ENCODE measurements at regions not wholly inside any gene's neighbourhood (a gene's known extent, or its start where the extent isn't known, plus 50 kb on each side); places are given as distances from the start of the nearest gene placed in this dataset.

- TF ChIP-seq CTCF (IDR thresholded peaks at IDR 0.05; ENCODE audit: low read depth, low read length, missing control alignments) = no peak
- no peak for DNase-seq (ENCODE audit: extremely low read depth, low read depth)
- no peak overlapping the region for H3K4me3 ChIP-seq (replicated peaks; ENCODE audit: low read depth, low read length)
These were observed 390.6 kb upstream of the ATP2B1 start for GRCh38 chr12:90099288-90099687.

- no peak for TF ChIP-seq CTCF (IDR thresholded peaks at IDR 0.05; ENCODE audit: low read depth, low read length, missing control alignments)
- no peak for DNase-seq (ENCODE audit: extremely low read depth, low read depth)
- no peak overlapping the region for H3K4me3 ChIP-seq (replicated peaks; ENCODE audit: low read depth, low read length)
These were observed 389.6 kb upstream of the ATP2B1 start for GRCh38 chr12:90098132-90098779.

GRCh38 chr12:90091809-90092208, 383.2 kb upstream of the ATP2B1 start:
- no peak for DNase-seq (ENCODE audit: extremely low read depth, low read depth)
- no peak for TF ChIP-seq CTCF (IDR thresholded peaks at IDR 0.05; ENCODE audit: low read depth, low read length, missing control alignments)
- H3K4me3 ChIP-seq (replicated peaks; ENCODE audit: low read depth, low read length) = no peak overlapping the region

GRCh38 chr12:90090929-90091651, 382.5 kb upstream of the ATP2B1 start:
- no peak for TF ChIP-seq CTCF (IDR thresholded peaks at IDR 0.05; ENCODE audit: low read depth, low read length, missing control alignments)
- H3K4me3 ChIP-seq (replicated peaks; ENCODE audit: low read depth, low read length) = no peak overlapping the region
- peak; percentile 77 for DNase-seq (ENCODE audit: extremely low read depth, low read depth)

GRCh38 chr12:90086281-90086680, 377.6 kb upstream of the ATP2B1 start:
- no peak for DNase-seq (ENCODE audit: extremely low read depth, low read depth)
- no peak overlapping the region for H3K4me3 ChIP-seq (replicated peaks; ENCODE audit: low read depth, low read length)
- TF ChIP-seq CTCF (IDR thresholded peaks at IDR 0.05; ENCODE audit: low read depth, low read length, missing control alignments) = no peak

GRCh38 chr12:90085494-90086274, 377.0 kb upstream of the ATP2B1 start:
- DNase-seq (ENCODE audit: extremely low read depth, low read depth) = no peak
- no peak overlapping the region for H3K4me3 ChIP-seq (replicated peaks; ENCODE audit: low read depth, low read length)
- no peak for TF ChIP-seq CTCF (IDR thresholded peaks at IDR 0.05; ENCODE audit: low read depth, low read length, missing control alignments)
